Renal cortex interstitium (tissue), 11 donors: ENCODE measurements at regions not wholly inside any gene's neighbourhood (a gene's known extent, or its start where the extent isn't known, plus 50 kb on each side); places are given as distances from the start of the nearest gene placed in this dataset.

Experiments used
- DNase-seq, 11 donors: peaks; one replicate each; pipeline ENCODE4 v3.0.0-alpha.2; 2013; ENCODE audit warnings: low read depth in 9 of 11, low spot score in 4 of 11; ENCODE audit errors: extremely low read depth in 1 of 11

DNA sequence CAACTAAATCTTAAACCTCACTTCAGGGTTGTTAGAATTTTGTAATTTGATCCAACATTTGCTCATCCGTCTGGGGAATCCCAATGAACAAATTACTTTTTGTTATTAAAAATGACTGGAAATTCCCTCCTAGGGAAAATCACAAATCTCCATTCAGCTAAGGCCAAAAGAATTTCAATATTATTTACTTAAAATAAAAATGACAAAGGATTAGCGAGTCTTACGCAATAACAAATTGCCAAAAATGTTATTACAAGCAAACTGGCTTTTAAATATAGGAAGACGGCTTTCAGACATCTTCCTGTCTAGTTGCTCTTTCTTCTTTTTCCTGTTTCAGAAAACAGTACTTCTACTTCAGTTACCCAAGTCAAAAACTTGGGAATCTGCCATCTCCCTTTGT, 92.4 kb upstream of the TSPAN8 start:
- DNase-seq: no peak

DNA sequence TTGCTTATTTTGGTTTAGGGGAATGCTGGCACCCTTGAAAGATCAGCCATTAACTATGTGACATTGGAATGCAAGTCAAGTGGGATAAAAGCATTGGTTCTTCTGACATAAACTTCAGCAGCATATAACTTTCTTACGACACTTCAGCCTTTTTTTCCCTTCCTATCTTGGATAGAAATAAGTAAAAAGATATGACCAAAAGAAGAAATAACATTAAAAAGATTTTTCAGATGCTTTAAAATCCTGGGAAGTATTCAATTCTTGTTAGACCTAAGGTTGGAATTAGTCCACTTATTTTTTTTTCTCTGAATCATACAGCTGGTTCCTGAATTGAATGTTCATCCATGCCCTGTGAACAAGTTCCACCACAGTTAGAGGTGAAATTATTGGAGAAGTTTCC, 85.6 kb upstream of the TSPAN8 start:
- no peak for DNase-seq

DNA sequence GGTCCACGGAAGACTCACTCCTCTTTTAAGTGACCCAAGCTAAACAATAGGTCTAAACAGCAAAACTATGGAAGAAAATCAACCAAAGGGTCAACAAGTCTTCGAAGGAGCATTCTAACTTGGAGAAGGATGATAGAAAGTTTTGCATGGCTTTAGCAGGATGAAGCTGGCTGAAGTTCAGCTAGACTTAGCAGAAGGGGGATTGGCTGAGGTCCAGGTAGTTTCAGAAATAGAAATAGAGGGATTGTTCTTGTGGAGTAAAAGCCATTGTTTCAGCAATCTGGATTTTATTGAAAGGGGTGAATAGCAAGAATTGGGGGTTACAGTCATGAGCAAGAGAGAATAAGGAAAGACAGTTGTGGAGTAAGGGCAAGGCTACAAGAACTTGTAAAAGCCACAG, 84.7 kb upstream of the TSPAN8 start:
- peak in 1 of 11 donors; percentile 2 for DNase-seq

DNA sequence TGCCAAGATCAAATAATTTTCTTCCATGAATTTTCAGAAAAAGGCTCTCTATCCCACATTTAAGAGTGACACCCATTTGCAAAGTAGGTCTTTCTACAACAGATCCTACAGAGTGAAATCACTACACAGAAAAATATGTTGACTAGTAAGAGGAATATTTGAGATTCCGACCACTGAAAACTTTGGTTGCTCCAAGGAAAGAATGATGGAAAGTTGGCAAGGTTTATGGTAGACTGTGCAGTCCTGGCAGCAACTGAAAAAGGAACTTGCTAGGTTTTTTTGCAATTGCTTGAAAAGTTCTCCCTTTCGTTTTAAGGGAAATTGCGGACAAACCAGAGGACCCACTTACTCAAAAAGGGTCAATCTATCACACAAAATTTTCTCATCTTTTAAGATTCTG, 83.1 kb upstream of the TSPAN8 start:
- DNase-seq: no peak

DNA sequence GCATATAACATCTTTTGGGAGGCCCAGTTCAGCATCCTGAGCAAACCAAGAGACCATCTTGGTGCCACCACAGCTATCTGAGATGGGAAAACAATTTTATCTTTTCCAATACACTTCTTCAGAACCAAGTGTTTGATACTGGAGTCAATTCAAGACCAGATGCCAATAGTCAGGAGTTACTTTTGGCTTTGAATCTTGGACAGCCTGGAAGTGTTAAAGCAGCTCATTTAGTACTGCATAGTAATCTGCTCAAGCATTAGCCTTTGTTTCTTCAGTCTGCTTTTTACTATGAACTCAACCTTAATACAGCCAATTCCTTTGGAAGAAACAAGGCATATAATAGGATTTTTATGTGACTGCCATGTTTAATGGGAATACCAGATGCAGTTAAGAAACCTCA, 81.9 kb upstream of the TSPAN8 start:
- no peak for DNase-seq

DNA sequence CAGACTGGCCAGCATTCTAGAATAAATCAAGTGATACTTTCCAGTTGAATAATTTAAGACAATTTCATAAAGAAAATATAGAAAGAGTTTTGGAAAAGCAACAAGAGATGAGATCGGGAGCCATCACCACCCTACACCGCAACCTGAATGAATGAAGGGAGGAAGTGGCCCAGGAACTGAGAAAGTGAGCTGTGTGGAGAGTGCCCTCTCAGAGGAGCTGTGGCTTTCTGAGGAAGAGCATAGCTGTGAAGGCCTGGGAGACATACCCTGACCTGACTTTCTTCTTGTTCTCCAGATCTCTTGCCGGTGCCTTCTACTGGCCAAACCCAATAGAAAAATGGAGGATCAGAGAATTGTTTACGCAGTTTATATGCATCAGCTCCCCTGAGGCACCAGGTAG, 79.3 kb upstream of the TSPAN8 start:
- no peak for DNase-seq

DNA sequence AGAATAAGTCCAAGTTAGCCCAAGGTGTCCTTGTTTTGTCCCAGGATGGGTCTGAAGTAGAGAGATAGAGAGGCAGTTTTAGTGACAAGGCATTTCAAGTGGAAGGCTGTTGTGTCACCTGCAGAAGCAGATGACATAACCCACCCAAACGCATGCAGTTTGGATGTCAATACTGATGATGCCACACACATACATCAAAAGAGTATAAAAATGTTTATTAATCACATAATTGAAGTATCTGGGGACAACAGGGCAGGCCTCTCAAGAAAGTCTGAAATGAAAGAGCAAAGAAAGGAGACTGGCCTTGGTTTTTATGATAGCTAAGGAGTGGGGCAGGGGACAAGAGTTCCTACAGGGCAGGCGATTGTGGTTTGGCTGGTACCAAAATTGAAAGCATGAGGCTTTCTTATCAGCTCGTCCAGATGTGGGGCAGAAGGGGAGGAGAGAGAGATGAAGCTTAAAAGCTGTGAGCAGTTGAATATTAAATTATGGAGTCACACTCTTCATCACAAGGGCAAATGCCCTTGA, 78.4 kb upstream of the TSPAN8 start:
- no peak for DNase-seq

DNA sequence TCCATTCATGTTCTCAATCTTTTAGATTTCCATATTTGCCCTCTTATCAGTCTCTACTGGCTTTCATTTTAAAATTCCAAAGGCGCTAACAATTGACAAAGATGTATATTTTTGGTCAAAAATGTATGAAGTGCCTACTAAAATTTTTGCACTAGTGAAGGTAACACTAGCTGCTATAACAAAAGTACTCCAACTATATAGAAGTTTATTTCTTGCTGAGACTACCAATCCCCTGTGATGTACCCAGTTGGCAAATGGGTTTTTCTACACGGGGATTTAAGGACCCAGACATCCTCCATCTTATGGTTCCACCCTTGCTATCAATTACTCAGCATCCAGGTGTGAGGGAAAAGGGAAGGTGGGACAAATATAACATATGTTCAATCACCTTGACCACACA, 75.3 kb upstream of the TSPAN8 start:
- no peak for DNase-seq

DNA sequence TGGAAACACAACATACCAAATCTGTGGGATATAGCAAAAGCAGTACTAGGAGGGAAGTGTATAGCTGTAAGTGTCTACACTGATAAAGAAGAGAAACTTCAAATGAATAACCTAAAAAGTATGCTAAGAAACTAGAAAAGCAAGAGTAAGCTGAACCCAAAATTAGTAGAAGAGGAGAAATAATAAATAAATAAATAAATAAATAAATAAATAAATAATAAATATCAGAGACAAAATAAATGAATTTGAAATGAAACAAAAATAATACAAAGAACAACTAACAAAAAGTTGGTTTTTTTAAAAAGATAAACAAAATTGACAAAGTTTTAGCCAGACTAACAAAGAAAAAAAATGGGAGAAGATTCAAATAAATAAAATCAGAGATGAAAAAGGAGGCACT, 72.7 kb upstream of the TSPAN8 start:
- DNase-seq: no peak

DNA sequence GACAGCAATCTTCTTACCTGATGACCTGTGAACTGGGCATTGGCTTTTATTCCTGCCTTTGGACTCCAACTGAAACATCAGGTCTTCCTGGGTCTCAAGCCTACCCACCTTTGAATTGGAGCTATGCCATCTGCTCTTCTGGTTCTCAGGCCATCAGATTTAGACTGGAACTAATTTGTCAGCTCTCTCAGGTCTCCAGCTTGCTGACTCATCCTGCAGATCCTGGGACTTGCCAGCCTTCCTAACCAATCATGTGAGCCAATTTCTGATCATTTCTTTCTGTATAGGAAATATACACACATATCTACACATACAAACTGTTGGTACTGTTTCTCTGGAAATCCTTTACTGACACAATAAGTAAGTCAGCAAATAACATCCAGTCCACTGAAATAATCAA, 65.3 kb upstream of the TSPAN8 start:
- no peak for DNase-seq

DNA sequence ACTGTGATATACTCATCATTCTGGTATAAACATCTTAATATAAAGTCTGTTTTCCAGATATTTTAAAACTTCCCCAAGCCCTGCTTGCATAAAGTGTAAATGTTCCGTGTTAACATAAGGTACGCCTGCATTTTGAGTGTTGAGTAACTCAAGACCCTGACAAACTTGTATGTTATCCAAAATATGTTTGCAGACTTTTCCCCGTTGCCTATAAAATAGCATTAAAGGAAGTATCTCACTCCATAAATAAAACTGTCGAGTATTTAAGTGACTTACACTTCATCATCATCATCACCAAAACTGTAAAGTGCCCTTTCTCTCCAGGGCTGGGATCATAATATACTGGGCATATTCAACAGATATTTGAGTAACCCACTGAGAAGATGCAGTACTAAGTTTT, 64.6 kb upstream of the TSPAN8 start:
- no peak for DNase-seq

DNA sequence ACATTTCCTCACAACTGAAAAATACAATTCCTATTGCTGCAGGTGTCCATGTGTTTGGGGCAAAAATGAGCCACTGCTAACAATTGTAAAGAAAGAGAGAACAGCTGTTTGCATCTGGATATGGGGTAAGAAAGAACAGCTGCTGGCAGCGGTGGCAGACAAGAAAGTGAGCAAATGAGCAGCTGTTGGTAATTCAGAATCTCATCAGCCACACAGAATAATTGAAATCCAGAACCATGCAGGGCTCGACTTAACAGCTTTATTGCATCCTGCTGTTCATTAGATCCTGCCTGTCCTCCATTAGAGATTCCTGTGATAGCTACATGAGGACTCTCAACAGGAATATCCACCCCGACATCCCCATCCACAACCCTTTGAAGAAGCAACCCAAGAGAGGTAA, 62.5 kb upstream of the TSPAN8 start:
- no peak for DNase-seq

DNA sequence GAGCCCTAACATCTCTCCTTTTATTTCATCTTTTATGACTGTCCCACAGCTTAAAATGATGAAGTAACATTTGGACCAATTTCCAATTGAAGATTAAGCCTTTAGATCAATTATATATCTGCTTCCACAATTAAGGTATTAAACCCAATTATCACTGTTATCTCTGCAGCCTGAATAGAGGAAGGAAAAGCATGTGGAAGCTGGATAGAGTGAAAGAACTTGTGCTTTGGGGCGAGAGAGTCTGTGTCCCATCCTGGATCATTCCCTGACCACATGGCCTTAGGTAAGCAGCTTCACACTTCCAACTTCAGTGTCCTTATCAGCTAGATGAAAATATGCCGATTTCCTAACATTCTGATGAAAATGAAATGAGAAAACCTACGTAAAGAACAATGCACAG, 61.4 kb upstream of the TSPAN8 start:
- no peak for DNase-seq

DNA sequence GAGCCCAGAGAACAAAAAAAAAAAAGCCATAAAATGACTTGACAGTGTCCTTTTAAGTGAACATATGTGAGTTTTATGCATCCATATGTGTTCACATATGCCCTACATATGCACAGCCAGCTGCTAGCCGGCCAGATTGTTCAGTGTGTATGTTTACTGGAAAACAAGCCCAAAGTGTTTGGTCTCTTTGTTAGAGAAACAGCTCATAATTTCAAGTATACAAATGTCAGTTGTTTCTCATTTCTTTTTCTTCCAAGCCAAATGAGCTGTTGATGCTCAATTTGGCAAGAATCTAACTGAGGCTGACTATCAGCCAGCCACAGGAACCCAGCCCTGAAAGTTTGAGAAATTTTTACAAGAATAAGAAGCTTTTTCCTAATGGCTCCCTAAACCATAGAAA, 60.8 kb upstream of the TSPAN8 start:
- no peak for DNase-seq

DNA sequence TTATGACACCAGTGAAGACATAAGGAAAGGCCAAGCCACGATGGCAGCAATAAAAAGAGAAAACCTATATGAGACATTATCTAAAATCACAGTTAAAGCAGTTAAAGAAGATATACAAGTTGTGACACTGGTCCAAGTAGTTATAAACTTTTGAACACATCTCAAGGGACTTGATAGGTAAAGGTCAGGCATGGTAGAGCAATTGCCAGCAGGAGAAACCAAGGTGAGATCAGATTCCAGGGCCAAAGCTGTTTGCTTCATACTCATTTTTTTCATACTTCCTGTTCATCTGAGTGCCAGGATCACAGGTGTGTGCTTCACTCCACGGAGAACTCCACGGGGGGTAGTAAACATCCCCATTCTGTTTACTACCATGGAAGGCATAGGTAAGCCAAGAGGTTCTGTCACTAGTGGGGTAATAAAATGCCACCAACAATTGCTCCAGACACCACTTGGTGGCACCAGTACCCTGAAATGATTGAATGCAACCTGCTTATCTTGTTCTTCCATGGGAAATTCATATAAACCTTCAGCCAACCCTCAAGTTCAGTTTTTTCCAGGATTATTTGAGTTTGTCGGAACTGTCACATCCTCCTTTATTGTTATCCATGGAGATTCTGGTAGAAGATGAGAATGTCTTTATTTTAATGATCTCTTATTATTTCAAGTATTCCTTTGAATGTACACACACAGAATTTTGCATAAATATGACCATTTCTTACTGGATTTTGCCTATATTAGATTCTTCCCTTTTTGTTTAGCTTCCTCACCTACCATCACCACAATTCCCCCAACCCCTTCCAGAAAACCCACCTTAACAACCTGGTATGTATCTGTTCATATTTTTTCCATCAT, 59.2 kb upstream of the TSPAN8 start:
- peak in 4 of 11 donors; percentile 3 to 22 (median 4) for DNase-seq

DNA sequence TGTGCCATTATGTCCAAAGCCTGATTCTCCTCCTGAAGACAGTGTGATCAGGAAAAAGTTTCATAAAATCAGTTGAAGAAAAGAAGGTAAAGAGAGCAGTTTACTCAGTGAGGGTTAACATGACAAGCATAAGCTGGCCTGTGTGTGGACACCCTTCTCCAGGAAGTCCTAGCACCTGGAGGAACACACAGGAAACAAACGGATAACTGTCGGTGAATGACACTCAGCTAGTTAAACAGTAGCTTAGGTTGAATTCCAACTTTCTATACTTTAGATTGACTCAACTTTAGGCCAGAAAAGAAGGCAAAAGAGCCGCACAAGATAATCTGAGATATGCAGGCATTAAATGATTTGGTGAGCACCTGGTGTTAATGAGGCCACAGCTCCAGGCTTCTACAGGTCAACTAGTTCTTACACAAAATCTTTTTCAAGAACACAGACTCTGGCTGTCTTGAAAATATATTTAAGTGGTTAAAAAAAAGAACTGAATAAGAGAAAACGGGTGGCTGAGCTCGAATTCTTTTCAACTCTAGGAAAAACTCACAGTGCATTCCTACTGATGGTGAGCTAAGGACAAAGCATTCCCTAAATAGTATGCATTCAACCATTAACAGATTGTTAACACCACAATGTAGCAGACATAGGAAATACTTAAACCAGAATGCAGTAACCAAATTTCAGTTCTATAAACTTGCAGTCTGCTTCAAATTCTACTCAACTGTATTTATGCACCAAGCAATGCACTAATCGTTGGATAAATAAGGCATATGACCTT, 56.9 kb upstream of the TSPAN8 start:
- peak in 2 of 11 donors; percentile 2 to 8 for DNase-seq

DNA sequence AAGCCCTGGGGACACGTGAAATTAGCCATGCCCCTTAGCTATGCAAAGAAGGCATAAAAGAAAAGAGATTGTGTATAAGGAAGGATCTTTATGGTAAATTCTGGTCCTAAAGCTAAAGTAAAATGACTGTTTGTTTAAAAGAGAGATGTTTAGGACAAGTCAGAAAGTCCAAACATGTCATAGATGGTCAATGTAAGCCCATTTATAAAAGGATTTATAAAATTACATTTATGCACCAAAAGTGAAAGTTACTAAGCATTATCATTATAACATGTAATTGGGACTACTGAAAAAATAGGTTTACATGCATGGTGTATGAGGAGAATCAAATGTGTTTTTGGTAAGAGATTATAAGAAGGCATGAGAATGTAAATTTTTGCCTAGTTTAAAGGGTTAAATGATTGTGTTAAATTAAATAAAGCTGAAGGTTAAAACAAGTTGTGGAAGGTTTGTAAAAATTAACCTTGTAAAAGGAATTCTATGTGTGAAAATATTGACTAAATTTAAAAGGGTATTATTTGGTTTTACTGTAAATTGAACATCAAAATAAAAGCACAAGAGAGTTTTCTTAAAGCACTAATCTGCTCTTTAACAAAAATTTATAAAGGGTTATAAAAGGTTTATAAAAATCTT, 50.4 kb upstream of the TSPAN8 start:
- no peak for DNase-seq
